ENCODE measurements at regions not wholly inside any gene's neighbourhood (a gene's known extent, or its start where the extent isn't known, plus 50 kb on each side); places are given as distances from the start of the nearest gene placed in this dataset.

- TF ChIP-seq, protein P1, sequence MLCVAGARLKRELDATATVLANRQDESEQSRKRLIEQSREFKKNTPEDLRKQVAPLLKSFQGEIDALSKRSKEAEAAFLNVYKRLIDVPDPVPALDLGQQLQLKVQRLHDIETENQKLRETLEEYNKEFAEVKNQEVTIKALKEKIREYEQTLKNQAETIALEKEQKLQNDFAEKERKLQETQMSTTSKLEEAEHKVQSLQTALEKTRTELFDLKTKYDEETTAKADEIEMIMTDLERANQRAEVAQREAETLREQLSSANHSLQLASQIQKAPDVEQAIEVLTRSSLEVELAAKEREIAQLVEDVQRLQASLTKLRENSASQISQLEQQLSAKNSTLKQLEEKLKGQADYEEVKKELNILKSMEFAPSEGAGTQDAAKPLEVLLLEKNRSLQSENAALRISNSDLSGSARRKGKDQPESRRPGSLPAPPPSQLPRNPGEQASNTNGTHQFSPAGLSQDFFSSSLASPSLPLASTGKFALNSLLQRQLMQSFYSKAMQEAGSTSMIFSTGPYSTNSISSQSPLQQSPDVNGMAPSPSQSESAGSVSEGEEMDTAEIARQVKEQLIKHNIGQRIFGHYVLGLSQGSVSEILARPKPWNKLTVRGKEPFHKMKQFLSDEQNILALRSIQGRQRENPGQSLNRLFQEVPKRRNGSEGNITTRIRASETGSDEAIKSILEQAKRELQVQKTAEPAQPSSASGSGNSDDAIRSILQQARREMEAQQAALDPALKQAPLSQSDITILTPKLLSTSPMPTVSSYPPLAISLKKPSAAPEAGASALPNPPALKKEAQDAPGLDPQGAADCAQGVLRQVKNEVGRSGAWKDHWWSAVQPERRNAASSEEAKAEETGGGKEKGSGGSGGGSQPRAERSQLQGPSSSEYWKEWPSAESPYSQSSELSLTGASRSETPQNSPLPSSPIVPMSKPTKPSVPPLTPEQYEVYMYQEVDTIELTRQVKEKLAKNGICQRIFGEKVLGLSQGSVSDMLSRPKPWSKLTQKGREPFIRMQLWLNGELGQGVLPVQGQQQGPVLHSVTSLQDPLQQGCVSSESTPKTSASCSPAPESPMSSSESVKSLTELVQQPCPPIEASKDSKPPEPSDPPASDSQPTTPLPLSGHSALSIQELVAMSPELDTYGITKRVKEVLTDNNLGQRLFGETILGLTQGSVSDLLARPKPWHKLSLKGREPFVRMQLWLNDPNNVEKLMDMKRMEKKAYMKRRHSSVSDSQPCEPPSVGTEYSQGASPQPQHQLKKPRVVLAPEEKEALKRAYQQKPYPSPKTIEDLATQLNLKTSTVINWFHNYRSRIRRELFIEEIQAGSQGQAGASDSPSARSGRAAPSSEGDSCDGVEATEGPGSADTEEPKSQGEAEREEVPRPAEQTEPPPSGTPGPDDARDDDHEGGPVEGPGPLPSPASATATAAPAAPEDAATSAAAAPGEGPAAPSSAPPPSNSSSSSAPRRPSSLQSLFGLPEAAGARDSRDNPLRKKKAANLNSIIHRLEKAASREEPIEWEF (CRISPR knock-in tag; IDR thresholded peaks at IDR 0.05) = no peak
- peak; percentile 26; the same call in 1 of the 2 replicates for TF ChIP-seq REST (IDR thresholded peaks at IDR 0.05; ENCODE audit: borderline replicate concordance)
- no peak for TF ChIP-seq REST (CRISPR knock-in tag; IDR thresholded peaks at IDR 0.05; ENCODE audit: low read depth)
- TF ChIP-seq, protein P2, sequence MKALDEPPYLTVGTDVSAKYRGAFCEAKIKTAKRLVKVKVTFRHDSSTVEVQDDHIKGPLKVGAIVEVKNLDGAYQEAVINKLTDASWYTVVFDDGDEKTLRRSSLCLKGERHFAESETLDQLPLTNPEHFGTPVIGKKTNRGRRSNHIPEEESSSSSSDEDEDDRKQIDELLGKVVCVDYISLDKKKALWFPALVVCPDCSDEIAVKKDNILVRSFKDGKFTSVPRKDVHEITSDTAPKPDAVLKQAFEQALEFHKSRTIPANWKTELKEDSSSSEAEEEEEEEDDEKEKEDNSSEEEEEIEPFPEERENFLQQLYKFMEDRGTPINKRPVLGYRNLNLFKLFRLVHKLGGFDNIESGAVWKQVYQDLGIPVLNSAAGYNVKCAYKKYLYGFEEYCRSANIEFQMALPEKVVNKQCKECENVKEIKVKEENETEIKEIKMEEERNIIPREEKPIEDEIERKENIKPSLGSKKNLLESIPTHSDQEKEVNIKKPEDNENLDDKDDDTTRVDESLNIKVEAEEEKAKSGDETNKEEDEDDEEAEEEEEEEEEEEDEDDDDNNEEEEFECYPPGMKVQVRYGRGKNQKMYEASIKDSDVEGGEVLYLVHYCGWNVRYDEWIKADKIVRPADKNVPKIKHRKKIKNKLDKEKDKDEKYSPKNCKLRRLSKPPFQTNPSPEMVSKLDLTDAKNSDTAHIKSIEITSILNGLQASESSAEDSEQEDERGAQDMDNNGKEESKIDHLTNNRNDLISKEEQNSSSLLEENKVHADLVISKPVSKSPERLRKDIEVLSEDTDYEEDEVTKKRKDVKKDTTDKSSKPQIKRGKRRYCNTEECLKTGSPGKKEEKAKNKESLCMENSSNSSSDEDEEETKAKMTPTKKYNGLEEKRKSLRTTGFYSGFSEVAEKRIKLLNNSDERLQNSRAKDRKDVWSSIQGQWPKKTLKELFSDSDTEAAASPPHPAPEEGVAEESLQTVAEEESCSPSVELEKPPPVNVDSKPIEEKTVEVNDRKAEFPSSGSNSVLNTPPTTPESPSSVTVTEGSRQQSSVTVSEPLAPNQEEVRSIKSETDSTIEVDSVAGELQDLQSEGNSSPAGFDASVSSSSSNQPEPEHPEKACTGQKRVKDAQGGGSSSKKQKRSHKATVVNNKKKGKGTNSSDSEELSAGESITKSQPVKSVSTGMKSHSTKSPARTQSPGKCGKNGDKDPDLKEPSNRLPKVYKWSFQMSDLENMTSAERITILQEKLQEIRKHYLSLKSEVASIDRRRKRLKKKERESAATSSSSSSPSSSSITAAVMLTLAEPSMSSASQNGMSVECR (CRISPR knock-in tag; IDR thresholded peaks at IDR 0.05) = no peak
- TF ChIP-seq PCBP1 (IDR thresholded peaks at IDR 0.05; ENCODE audit: low read depth, low read length, poor library complexity, severe bottlenecking) = no peak
Measured at GRCh38 chr5:113682497-113683136, 169.1 kb downstream of the YTHDC2 start (continued).
